Stomach (tissue), 8 donors: ENCODE measurements at regions not wholly inside any gene's neighbourhood (a gene's known extent, or its start where the extent isn't known, plus 50 kb on each side); places are given as distances from the start of the nearest gene placed in this dataset.

Experiments used
- DNase-seq, 2 donors: peaks; one replicate each; pipeline versions ENCODE4 v3.0.0 to v3.0.0-alpha.2; 2013 to 2019
- H3K27ac ChIP-seq, 5 donors: fragments of 200-600 bp in 4 of 5; sonication (generic) in 4 of 5; one replicate each; pipeline ENCODE4 v1.5.1; 2013 to 2019; ENCODE audit warnings: mild to moderate bottlenecking in 1 of 5, moderate library complexity in 1 of 5
- H3K27me3 ChIP-seq, 3 donors: fragments of 200-600 bp; sonication (generic); one replicate each; pipeline ENCODE4 v1.5.1; 2017 to 2019; ENCODE audit warnings: mixed run types in 1 of 3
- H3K36me3 ChIP-seq, 4 donors: fragments of 200-600 bp; sonication (generic); 1 replicate in 3 of 4; 2 replicates in 1 of 4; pipeline ENCODE4 v1.5.1; 2016 to 2019
- H3K4me1 ChIP-seq, 4 donors: fragments of 200-600 bp; sonication (generic); one replicate each; pipeline ENCODE4 v1.5.1; 2016 to 2019
- H3K4me3 ChIP-seq, 4 donors: fragments of 200-600 bp; sonication (generic) in 3 of 4; one replicate each; pipeline ENCODE4 v1.5.1; 2016 to 2019; ENCODE audit warnings: mild to moderate bottlenecking in 1 of 4
- H3K9me3 ChIP-seq, 4 donors: fragments of 200-600 bp; sonication (generic); one replicate each; pipeline ENCODE4 v1.5.1; 2016 to 2019
- CTCF ChIP-seq, 7 experiments: fragments of 450-650 bp in 4 of 7; fragments of 200-600 bp in 3 of 7; sonication (generic) in 3 of 7; IDR thresholded peaks; one replicate each; pipeline ENCODE4 v1.5.1; 2016 to 2019; ENCODE audit warnings: antibody characterized with exemption in 7 of 7, control low read depth in 2 of 7, mild to moderate bottlenecking in 1 of 7
- EP300 ChIP-seq: sonication (generic); formaldehyde crosslinking; IDR thresholded peaks from one replicate; pipeline ENCODE4 v1.6.1; 2017; ENCODE audit warnings: antibody characterized with exemption
- POLR2A ChIP-seq, 4 donors: fragments of 450-650 bp; IDR thresholded peaks; one replicate each; pipeline ENCODE4 v1.6.1; 2016; ENCODE audit warnings: antibody characterized with exemption in 4 of 4, control low read depth in 2 of 4, mild to moderate bottlenecking in 1 of 4, moderate library complexity in 1 of 4
- POLR2AphosphoS5 ChIP-seq, 3 donors: sonication (generic); formaldehyde crosslinking; IDR thresholded peaks; one replicate each; pipeline ENCODE4 v1.6.1; 2016; ENCODE audit warnings: antibody characterized with exemption in 3 of 3
- WGBS, 5 donors: extraction: QIAGEN DNeasy Blood & Tissue Kit in 3 of 5; methylation state at CpG; one replicate each; pipeline versions ENCODE4 v1.1.5 to v1.1.7; 2013 to 2018; 5-methylcytosine and 5-hydroxymethylcytosine counted together
- intact Hi-C: fragments of 100-400 bp; cut with DNase I; formaldehyde crosslinking; loops from one replicate; pipeline ENCODE4 v1.15.1; 2023; ENCODE audit warnings: low total_unique reads
- donor health status: healthy with polysubstance abuse.
- donor health status: Bipolar disorder and iron deficiency.
- donor health status: healthy.

- no peak overlapping the region for H3K4me3 ChIP-seq
- no peaks in the 10 kb centered on the region for H3K9me3 ChIP-seq
- no peak overlapping the region for H3K27ac ChIP-seq
- H3K36me3 ChIP-seq: no peaks in the 10 kb centered on the region
- H3K4me1 ChIP-seq: peaks cover 0 to 4% (median 0%) of the 10 kb centered on the region in 4 donors
- no peak for DNase-seq
- TF ChIP-seq CTCF (IDR thresholded peaks at IDR 0.05) (no peak), POLR2AphosphoS5 (IDR thresholded peaks at IDR 0.05) (no peak), POLR2A (IDR thresholded peaks at IDR 0.05) (no peak), EP300 (no peak)
- intact Hi-C loops: no loop called here
- H3K27me3 ChIP-seq: no peaks in the 10 kb centered on the region
These were observed 789.9 kb downstream of the USP25 start for GRCh38 chr21:16519644-16520043.

GRCh38 chr21:16522548-16522947 is 792.8 kb downstream of the USP25 start:
- intact Hi-C loops: no loop called here
- WGBS, 5 donors: 51 to 58% (median 56%) methylated on average over 2 of the region's 2 CpGs
- no peaks in the 10 kb centered on the region for H3K27me3 ChIP-seq
- H3K27ac ChIP-seq: no peak overlapping the region
- no peaks in the 10 kb centered on the region for H3K36me3 ChIP-seq
- H3K4me1 ChIP-seq: peaks cover 0 to 4% (median 0%) of the 10 kb centered on the region in 4 donors
- no peaks in the 10 kb centered on the region for H3K9me3 ChIP-seq
- H3K4me3 ChIP-seq: no peak overlapping the region
- TF ChIP-seq POLR2AphosphoS5 (IDR thresholded peaks at IDR 0.05) (no peak), EP300 (no peak), CTCF (IDR thresholded peaks at IDR 0.05) (no peak), POLR2A (IDR thresholded peaks at IDR 0.05) (no peak)
- DNase-seq: no peak

GRCh38 chr21:16530656-16531055 is 800.9 kb downstream of the USP25 start:
- Histone ChIP-seq H3K4me1 (peaks cover 0 to 6% (median 0%) of the 10 kb centered on the region in 4 donors), H3K36me3 (no peaks in the 10 kb centered on the region), H3K4me3 (no peak overlapping the region), H3K9me3 (no peaks in the 10 kb centered on the region), H3K27ac (no peak overlapping the region), H3K27me3 (no peaks in the 10 kb centered on the region)
- intact Hi-C loops: no loop called here
- DNase-seq: no peak
- no peak for TF ChIP-seq POLR2A (IDR thresholded peaks at IDR 0.05)
- TF ChIP-seq CTCF (IDR thresholded peaks at IDR 0.05): no peak
- 85 to 97% (median 93%) methylated on average over 2 of the region's 2 CpGs for WGBS, 5 donors

- peaks cover 0 to 6% (median 3%) of the 10 kb centered on the region in 4 donors for H3K4me1 ChIP-seq
- no peaks in the 10 kb centered on the region for H3K27me3 ChIP-seq
- no peak for DNase-seq
- TF ChIP-seq POLR2AphosphoS5 (IDR thresholded peaks at IDR 0.05): no peak
- no peak for TF ChIP-seq POLR2A (IDR thresholded peaks at IDR 0.05)
- TF ChIP-seq EP300: no peak
- TF ChIP-seq CTCF (IDR thresholded peaks at IDR 0.05): no peak
- WGBS, 5 donors: 63 to 76% (median 73%) methylated on average over 4 of the region's 4 CpGs
- intact Hi-C loops: no loop called here
- H3K4me3 ChIP-seq: no peak overlapping the region
- H3K36me3 ChIP-seq: no peaks in the 10 kb centered on the region
- H3K9me3 ChIP-seq: no peaks in the 10 kb centered on the region
- peak overlapping the region in 2 of 5 donors; percentile 81 to 84 for H3K27ac ChIP-seq
These were observed 803.1 kb downstream of the USP25 start for GRCh38 chr21:16532840-16533239.
